ENCODE measurements at regions not wholly inside any gene's neighbourhood (a gene's known extent, or its start where the extent isn't known, plus 50 kb on each side); places are given as distances from the start of the nearest gene placed in this dataset.

DNA sequence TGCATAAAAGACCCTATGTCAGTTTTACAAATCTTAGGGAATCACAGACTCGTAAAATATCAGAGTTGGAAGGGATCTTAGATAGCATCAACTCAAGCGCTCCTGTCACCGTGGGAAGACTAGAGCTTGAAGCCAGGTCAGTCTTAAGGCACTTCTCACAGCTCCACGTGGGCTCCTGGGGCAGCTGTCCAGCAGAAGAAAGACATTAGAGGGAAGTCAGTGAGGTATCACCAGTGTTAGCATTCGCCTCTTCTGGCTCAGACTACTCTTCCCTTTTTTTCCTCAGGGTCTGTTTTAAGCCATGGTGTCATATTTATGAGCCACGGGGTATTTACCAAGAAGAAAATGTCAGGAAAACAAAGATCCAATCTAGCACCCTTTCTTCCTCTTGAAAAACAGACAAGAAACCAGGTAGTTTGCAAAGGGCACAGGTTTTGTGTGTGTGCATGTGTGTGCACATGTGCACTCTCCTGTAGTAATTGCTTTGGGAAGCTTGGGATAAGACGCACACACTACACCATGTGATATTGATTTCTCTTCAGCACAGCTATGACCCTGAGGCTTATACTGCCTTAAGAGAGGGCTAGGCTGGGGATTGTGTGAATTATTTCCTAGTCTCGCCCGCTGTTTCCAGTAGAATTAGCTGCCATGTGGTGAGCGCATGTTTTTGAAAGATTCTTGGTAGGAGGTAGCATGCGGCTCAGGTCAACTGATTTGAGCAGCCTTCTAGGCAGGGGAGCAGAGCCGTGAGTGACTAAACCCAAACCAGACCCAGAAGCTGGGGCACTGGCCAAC lies 61.0 kb upstream of the ELAC2 start:
- Histone ChIP-seq H3K36me3 (ENCODE audit: control insufficient read depth, insufficient read depth, low read length) (no peaks in the 10 kb centered on the region), H3K27ac (ENCODE audit: low read length) (no peak overlapping the region), H3K9me3 (ENCODE audit: control insufficient read depth, insufficient read depth, low read length) (no peaks in the 10 kb centered on the region), H3K4me1 (ENCODE audit: control insufficient read depth, insufficient read depth, low read length) (no peaks in the 10 kb centered on the region), H3K4me3 (ENCODE audit: low read length) (no peak overlapping the region), H3K27me3 (ENCODE audit: control insufficient read depth, insufficient read depth, low read length) (no peaks in the 10 kb centered on the region)
- no peak for DNase-seq (ENCODE audit: low read depth, low spot score)
- no CpG with 5 or more reads among the region's 12 CpGs for WGBS (ENCODE audit: insufficient coverage, insufficient read length)

GRCh38 chr17:13076905-13077304 lies 59.1 kb upstream of the ELAC2 start:
- no peaks in the 10 kb centered on the region for H3K9me3 ChIP-seq (ENCODE audit: control insufficient read depth, insufficient read depth, low read length)
- H3K4me3 ChIP-seq (ENCODE audit: low read length) = no peak overlapping the region
- no peaks in the 10 kb centered on the region for H3K36me3 ChIP-seq (ENCODE audit: control insufficient read depth, insufficient read depth, low read length)
- no peaks in the 10 kb centered on the region for H3K4me1 ChIP-seq (ENCODE audit: control insufficient read depth, insufficient read depth, low read length)
- H3K27me3 ChIP-seq (ENCODE audit: control insufficient read depth, insufficient read depth, low read length) = no peaks in the 10 kb centered on the region
- DNase-seq (ENCODE audit: low read depth, low spot score) = no peak
- no peak overlapping the region for H3K27ac ChIP-seq (ENCODE audit: low read length)
- WGBS (ENCODE audit: insufficient coverage, insufficient read length) = no CpG with 5 or more reads among the region's 4 CpGs

- H3K4me1 ChIP-seq (ENCODE audit: control insufficient read depth, insufficient read depth, low read length) = no peaks in the 10 kb centered on the region
- H3K4me3 ChIP-seq (ENCODE audit: low read length) = no peak overlapping the region
- DNase-seq (ENCODE audit: low read depth, low spot score) = no peak
- no peak overlapping the region for H3K27ac ChIP-seq (ENCODE audit: low read length)
- H3K9me3 ChIP-seq (ENCODE audit: control insufficient read depth, insufficient read depth, low read length) = no peaks in the 10 kb centered on the region
- no peaks in the 10 kb centered on the region for H3K36me3 ChIP-seq (ENCODE audit: control insufficient read depth, insufficient read depth, low read length)
- WGBS (ENCODE audit: insufficient coverage, insufficient read length) = no CpG with 5 or more reads among the region's 2 CpGs
- H3K27me3 ChIP-seq (ENCODE audit: control insufficient read depth, insufficient read depth, low read length) = no peaks in the 10 kb centered on the region
Observed at GRCh38 chr17:13074026-13074425, 56.2 kb upstream of the ELAC2 start.

DNA sequence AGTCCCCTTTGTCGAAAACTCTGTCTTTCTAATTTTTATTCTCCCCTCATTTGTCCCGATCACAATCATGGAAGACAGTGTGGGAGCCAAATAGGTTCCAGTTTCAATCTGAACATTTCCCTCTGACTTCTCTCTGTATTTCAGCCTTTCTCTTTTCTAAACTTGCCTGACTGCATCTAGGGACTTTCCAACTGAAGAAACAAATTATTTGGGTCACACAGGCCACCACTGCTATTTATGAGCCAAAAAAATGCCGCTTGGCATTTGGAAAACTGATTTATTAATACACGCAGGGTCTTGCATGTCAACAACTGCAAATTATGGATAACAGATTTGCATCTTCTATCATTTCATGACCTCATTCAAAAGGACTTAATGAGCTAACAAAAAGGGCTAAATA lies 55.2 kb upstream of the ELAC2 start:
- H3K4me1 ChIP-seq (ENCODE audit: control insufficient read depth, insufficient read depth, low read length) = no peaks in the 10 kb centered on the region
- H3K4me3 ChIP-seq (ENCODE audit: low read length) = no peak overlapping the region
- H3K27ac ChIP-seq (ENCODE audit: low read length) = no peak overlapping the region
- no peaks in the 10 kb centered on the region for H3K36me3 ChIP-seq (ENCODE audit: control insufficient read depth, insufficient read depth, low read length)
- no peaks in the 10 kb centered on the region for H3K27me3 ChIP-seq (ENCODE audit: control insufficient read depth, insufficient read depth, low read length)
- WGBS (ENCODE audit: insufficient coverage, insufficient read length) = no CpG with 5 or more reads among the region's 4 CpGs
- no peaks in the 10 kb centered on the region for H3K9me3 ChIP-seq (ENCODE audit: control insufficient read depth, insufficient read depth, low read length)
- DNase-seq (ENCODE audit: low read depth, low spot score) = no peak

- no peaks in the 10 kb centered on the region for H3K9me3 ChIP-seq (ENCODE audit: control insufficient read depth, insufficient read depth, low read length)
- no CpG with 5 or more reads among the region's 2 CpGs for WGBS (ENCODE audit: insufficient coverage, insufficient read length)
- no peaks in the 10 kb centered on the region for H3K36me3 ChIP-seq (ENCODE audit: control insufficient read depth, insufficient read depth, low read length)
- H3K27ac ChIP-seq (ENCODE audit: low read length) = no peak overlapping the region
- no peak overlapping the region for H3K4me3 ChIP-seq (ENCODE audit: low read length)
- no peak for DNase-seq (ENCODE audit: low read depth, low spot score)
- H3K4me1 ChIP-seq (ENCODE audit: control insufficient read depth, insufficient read depth, low read length) = no peaks in the 10 kb centered on the region
- H3K27me3 ChIP-seq (ENCODE audit: control insufficient read depth, insufficient read depth, low read length) = no peaks in the 10 kb centered on the region
Observed at GRCh38 chr17:13070732-13071131, 52.9 kb upstream of the ELAC2 start.

DNA sequence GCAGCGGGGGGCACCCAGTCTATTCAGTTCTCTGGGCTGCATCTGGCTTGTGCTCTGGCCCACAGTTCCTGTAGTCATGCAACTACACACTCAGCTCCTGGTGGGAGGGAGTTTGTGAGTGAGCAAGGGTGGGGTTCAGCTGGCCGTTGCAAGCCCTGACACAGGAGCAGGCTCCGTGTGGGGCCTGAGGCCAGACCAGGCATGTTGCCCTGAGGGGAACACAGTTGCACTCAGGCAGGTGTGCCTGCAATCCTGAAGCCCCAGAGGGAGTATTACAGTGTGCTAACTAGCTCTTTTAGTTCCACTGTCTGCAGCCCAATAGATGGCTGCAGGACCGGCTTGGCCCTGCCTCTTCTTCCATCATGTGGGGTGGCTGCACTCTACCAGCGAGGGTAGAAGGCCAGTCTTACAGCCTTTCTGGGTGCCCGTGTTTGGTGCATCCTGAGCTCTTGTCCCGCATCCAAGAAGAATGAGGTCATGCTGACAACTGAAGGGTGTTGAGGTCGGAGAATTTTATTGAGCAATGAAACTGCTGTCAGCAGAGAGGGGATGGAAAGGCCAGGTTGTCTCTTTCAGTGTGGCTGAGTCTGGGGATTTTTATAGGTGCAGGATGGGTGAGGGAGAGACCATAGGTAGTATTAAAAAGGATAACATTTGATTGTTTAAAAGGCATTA lies 49.9 kb upstream of the ELAC2 start:
- no peak overlapping the region for H3K4me3 ChIP-seq (ENCODE audit: low read length)
- H3K4me1 ChIP-seq (ENCODE audit: control insufficient read depth, insufficient read depth, low read length) = no peaks in the 10 kb centered on the region
- no peak for DNase-seq (ENCODE audit: low read depth, low spot score)
- no peaks in the 10 kb centered on the region for H3K27me3 ChIP-seq (ENCODE audit: control insufficient read depth, insufficient read depth, low read length)
- no peak overlapping the region for H3K27ac ChIP-seq (ENCODE audit: low read length)
- WGBS (ENCODE audit: insufficient coverage, insufficient read length) = no CpG with 5 or more reads among the region's 8 CpGs
- no peaks in the 10 kb centered on the region for H3K9me3 ChIP-seq (ENCODE audit: control insufficient read depth, insufficient read depth, low read length)
- no peaks in the 10 kb centered on the region for H3K36me3 ChIP-seq (ENCODE audit: control insufficient read depth, insufficient read depth, low read length)

All from iPS DF 6.9 (cell line).